BJ (cell line): ENCODE measurements at regions not wholly inside any gene's neighbourhood (a gene's known extent, or its start where the extent isn't known, plus 50 kb on each side); places are given as distances from the start of the nearest gene placed in this dataset.

Experiments
- CTCF ChIA-PET: fragments of 350-600 bp; formaldehyde crosslinking; extraction: SDS; loops from one replicate; lab custom pipeline; 2021; ENCODE audit warnings: antibody characterized with exemption, inconsistent platforms; lab: Yijun Ruan, JAX
- POLR2A ChIA-PET: fragments of 300-600 bp; sonication (Branson Sonifier 250); formaldehyde crosslinking; extraction: SDS; loops from one replicate; lab custom pipeline; 2021; ENCODE audit warnings: antibody characterized with exemption; lab: Charles Lee
- DNase-seq: peaks from one replicate; pipeline ENCODE4 v3.0.0-alpha.2; 2011; ENCODE audit warnings: low read depth
- H3K27me3 ChIP-seq: 2 replicates; pipeline ENCODE4 v1.6.0; 2011; ENCODE audit warnings: low read length; ENCODE audit not compliant: control insufficient read depth, insufficient read depth
- H3K36me3 ChIP-seq: 2 replicates; pipeline ENCODE4 v1.5.1; 2011; ENCODE audit warnings: low read length; ENCODE audit not compliant: control insufficient read depth, insufficient read depth
- H3K4me3 ChIP-seq: 2 replicates; pipeline ENCODE4 v1.5.1; 2011; ENCODE audit warnings: low read depth, mild to moderate bottlenecking, control low read depth, low read length
- TF ChIP-seq, protein P1 (sequence below): IDR thresholded peaks from 2 replicates; pipeline ENCODE4 v1.5.1; 2011; ENCODE audit warnings: low read depth, mild to moderate bottlenecking, control low read depth, inconsistent platforms, low read length, moderate library complexity; ENCODE audit not compliant: insufficient read depth

DNA sequence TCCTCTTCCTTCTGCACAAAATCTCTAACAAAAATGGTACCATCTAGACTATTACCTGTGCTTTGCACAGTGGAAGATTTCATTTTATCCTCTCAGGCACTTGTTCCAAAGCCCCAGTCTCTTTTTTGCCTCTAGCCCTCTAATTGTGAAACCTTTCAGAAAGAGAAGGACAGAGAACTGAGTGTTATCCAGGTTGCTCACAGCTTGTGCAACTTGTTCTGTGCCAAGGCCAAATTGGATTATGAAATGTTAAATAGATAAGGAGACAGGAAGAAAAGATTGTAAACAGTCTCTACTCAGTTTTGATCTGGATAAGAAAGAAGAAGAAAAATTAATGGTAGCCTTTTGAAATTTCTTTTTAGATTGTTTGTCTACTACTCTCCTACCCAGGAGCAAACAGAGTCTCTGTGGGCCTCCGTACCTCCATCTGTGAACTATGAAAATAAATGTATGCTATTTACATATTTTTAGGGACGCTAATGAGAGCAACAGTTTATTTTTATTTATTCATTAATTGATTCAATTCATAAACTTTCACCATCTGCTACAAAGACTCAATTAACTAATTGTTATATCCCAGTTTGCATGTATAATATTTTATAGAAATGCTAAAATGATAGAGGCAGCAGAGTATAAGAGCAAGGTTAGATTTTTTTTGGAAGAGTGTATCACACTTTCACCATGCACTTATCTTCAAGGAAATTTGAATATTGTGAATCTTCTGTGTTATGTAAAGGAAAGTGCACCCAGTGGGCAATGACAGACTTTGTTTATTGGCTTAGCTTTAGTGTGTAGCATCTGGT lies 339.0 kb upstream of the ETAA1 start:
- TF ChIP-seq, protein P1, sequence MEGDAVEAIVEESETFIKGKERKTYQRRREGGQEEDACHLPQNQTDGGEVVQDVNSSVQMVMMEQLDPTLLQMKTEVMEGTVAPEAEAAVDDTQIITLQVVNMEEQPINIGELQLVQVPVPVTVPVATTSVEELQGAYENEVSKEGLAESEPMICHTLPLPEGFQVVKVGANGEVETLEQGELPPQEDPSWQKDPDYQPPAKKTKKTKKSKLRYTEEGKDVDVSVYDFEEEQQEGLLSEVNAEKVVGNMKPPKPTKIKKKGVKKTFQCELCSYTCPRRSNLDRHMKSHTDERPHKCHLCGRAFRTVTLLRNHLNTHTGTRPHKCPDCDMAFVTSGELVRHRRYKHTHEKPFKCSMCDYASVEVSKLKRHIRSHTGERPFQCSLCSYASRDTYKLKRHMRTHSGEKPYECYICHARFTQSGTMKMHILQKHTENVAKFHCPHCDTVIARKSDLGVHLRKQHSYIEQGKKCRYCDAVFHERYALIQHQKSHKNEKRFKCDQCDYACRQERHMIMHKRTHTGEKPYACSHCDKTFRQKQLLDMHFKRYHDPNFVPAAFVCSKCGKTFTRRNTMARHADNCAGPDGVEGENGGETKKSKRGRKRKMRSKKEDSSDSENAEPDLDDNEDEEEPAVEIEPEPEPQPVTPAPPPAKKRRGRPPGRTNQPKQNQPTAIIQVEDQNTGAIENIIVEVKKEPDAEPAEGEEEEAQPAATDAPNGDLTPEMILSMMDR = no peak
- Histone ChIP-seq H3K27me3 (no peaks in the 10 kb centered on the region), H3K4me3 (no peak overlapping the region), H3K36me3 (no peaks in the 10 kb centered on the region)
- CTCF ChIA-PET = no interaction called here
- no peak for DNase-seq
- POLR2A ChIA-PET = no interaction called here

DNA sequence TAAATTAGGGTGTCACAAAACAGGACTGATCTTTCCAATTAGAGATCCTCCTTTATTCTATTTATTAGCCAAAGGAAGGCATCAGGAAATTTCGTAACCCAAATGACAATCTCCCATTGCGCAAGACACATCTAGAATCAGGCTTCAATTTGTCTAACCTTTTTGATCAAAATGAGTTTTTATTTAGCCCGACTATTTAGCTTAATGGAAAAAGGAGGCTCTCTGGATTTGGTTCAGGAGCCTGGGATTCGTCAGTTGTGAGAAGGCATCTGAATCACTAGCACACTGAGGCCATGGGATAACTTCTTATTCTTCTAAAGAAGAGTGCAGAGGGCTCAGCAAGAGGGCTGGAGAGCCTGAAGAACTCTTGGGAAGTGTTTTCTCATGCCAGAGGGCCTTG lies 332.1 kb upstream of the ETAA1 start:
- TF ChIP-seq, protein P1 = no peak
- Histone ChIP-seq H3K4me3 (no peak overlapping the region), H3K36me3 (no peaks in the 10 kb centered on the region), H3K27me3 (no peaks in the 10 kb centered on the region)
- CTCF ChIA-PET = interaction anchor here (0.8 kb wide), 1 partner anchor 47 kb away, joined by 4 read pairs; no protein-coding TSS in a partner anchor
- POLR2A ChIA-PET = no interaction called here
- DNase-seq = no peak

DNA sequence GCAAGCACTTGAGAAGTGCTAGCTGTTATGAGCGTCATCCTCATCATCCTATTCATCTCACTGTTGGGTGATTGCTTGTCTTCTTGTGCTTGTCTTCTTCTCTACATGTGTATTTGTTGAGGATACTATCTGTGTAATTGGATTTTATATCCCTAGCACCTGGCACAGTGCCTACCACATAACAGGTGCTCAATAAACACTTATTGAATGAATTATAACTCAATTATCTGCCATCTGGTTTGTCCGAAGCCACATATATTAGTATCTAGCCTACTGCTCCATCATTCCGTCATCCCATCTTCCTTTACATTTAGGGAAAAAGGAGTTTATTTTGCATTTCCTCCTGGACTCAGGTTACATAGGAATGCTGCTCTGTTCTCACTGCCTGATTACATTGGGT lies 330.4 kb upstream of the ETAA1 start:
- POLR2A ChIA-PET = no interaction called here
- TF ChIP-seq, protein P1 = no peak
- no peak for DNase-seq
- Histone ChIP-seq H3K4me3 (no peak overlapping the region), H3K36me3 (no peaks in the 10 kb centered on the region), H3K27me3 (no peaks in the 10 kb centered on the region)
- CTCF ChIA-PET = no interaction called here

DNA sequence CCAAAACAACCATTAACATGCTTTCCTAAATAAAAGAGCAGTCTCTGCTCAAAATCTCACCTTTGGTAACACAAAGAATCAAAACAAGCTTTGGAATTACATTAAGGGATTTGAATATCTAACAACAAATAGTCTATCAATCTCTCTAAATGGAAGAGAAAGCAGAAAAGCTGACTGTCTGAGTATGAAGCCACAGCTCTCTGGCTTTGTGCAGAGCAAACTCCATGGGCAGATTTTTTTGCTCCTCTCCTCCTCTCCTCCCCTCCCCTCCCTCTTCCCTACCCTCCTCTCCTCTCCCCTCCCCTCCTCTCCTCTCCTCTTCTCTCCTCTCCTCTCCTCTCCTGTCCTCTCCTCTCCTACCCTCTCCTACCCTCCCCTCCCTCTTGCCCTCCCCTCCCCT lies 329.5 kb upstream of the ETAA1 start:
- Histone ChIP-seq H3K27me3 (no peaks in the 10 kb centered on the region), H3K4me3 (no peak overlapping the region), H3K36me3 (no peaks in the 10 kb centered on the region)
- ChIA-PET CTCF (no interaction called here), POLR2A (interaction anchor here (0.7 kb wide), 1 partner anchor 388 kb away, joined by 3 read pairs; no protein-coding TSS in a partner anchor)
- no peak for DNase-seq
- TF ChIP-seq, protein P1 = no peak

DNA sequence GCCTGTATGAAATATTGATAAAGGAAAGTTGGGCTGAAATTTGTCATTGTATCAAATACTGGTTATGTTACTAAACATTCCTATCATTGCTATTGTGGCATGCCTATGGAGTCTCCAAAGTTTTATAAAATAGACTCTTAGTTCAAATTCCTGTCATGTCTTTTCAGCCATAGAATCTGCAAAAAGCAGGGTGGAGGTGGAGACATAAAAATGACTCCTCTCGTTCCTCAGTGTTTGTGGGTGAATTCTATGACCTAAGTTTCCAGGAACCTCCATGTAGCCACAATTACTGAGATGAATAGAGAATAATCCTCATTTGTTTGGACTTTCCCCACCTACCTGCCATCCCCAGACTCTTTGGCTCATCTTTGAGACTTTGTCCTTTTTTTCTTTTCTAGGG lies 326.3 kb upstream of the ETAA1 start:
- ChIA-PET CTCF (interaction anchor here (0.6 kb wide), 1 partner anchor 962 kb away, joined by 3 read pairs; no protein-coding TSS in a partner anchor), POLR2A (no interaction called here)
- Histone ChIP-seq H3K27me3 (no peaks in the 10 kb centered on the region), H3K36me3 (no peaks in the 10 kb centered on the region), H3K4me3 (no peak overlapping the region)
- TF ChIP-seq, protein P1 = no peak
- DNase-seq = no peak
